Epithelial cell of prostate (primary cell): ENCODE measurements at regions not wholly inside any gene's neighbourhood (a gene's known extent, or its start where the extent isn't known, plus 50 kb on each side); places are given as distances from the start of the nearest gene placed in this dataset.
"Not testable (repeated sequence)": the region's sequence is repeated elsewhere in the genome, so short reads cannot be mapped to it uniquely, and the experiment has no call there.

Source experiments
- DNase-seq: peaks from one replicate; pipeline ENCODE4 v3.0.0-alpha.2; 2011; ENCODE audit warnings: low read depth, low spot score
- H3K27ac ChIP-seq: fragments of 450-650 bp; 2 replicates; pipeline ENCODE4 v1.5.1; 2017; ENCODE audit warnings: mild to moderate bottlenecking

- DNase-seq, H3K27ac ChIP-seq: not testable (repeated sequence)
These were observed 256.1 kb downstream of the ZNF608 start for GRCh38 chr5:124490315-124490714.

DNA sequence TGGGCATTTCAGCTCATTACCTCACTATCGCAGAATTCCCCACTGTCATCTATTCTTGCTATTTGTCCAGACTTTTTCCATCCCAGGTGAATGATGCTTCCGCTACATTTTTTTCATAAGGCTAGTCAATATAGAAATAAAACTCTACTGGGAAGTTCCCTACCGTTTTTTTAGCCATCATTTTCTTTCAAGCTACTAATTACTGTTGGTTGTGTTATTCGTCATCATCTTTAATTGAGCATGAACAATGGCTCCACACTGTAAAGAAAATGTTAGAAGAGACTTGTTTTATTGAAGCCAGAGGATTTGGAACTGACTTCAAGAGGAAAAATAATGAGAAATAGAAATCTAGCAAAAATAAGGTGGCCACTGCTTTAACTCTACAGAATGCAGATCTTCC lies 265.0 kb downstream of the ZNF608 start:
- no peak for DNase-seq
- no peak overlapping the region for H3K27ac ChIP-seq

GRCh38 chr5:124480964-124481363 lies 265.5 kb downstream of the ZNF608 start:
- H3K27ac ChIP-seq: no peak overlapping the region
- DNase-seq: no peak

DNA sequence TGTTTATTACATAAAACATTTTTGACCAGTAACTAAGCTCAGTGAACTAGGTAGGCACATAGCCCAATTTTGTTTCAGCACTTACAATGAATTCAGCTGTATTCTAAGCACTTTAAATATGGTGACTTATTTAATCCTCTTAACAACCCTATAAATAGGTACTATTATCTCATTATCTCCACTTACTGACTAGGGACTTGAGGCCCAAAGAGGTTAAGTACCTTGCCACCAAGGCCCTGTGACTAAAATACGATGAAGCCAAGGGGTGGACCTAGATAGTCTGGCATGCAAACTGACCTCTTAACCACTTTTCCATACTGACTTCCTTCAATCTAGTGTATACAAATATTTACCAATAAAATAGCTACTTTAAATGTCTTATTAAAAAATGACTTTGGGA lies 266.4 kb downstream of the ZNF608 start:
- no peak overlapping the region for H3K27ac ChIP-seq
- DNase-seq: no peak

- H3K27ac ChIP-seq: no peak overlapping the region
- no peak for DNase-seq
These were observed 268.2 kb downstream of the ZNF608 start for GRCh38 chr5:124478264-124478663.

DNA sequence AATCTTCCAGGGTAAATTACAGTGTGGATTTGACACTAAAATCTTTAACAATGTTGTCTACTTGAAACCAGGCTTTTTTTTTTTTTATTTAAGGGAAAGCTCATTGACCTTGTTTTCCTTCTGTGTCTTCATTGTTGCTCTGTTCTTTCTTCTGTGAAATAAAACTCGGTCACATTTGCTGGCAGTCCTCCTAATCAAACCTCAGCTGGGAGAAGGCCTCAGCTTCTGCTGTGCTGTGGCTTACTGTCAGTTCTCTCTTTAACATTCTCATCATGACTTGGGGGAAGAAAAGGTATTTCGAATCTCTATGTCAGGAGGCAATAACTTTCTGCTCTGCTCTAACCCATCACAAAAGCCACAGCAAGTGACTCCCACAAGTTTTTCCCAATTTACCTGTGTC lies 268.9 kb downstream of the ZNF608 start:
- no peak for DNase-seq
- H3K27ac ChIP-seq: no peak overlapping the region

DNA sequence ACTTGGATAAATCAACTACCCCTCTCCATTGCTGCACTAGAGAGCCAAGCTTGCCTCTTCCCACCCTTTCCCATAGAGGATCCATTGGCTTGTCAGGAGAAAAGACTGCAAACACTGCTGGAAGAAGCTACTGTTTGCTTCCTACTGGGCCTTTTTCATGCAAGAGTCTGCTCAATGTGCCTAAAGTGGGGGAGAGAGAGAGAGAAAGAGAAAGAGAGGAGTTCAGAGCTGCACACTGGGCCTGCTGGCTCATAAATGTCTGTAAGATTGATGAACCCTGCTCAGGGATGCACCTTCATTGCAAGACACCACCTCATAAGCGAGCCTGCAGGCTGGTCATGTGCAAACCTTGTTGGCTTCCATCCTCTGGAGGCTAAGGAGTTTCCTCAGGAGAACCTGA lies 269.4 kb downstream of the ZNF608 start:
- H3K27ac ChIP-seq: no peak overlapping the region
- DNase-seq: no peak

DNA sequence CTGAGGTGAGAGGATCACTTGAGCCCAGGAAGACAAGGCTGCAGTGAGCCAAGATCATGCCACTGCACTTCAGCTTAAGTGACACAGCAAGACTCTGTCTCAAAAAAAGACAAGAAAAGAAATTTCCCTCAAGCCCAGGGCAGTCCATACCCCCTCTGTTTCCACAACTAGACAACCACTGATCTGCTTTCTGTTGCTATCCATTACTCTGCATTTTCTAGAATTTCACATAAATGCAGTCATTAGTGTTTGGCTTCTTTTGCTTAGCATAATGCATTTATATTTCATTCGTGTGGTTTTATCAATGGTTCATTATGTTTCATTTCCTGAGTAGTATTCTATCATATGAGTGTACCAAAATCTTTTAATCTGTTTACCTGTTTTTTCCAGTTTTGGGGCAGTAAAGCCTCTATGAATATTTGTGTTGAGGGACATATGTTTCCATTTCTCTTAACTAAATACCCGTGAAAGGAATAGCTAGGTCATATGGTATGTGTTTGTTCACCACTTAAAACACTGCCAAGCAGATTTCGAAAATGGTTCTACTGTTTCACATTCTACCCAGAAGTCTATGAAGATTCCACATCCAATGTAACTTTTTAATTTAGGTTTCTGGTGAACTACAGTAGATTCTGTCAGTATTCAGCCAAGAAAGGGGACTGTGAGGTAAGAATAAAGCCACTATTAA lies 271.8 kb downstream of the ZNF608 start:
- no peak for DNase-seq
- no peak overlapping the region for H3K27ac ChIP-seq

DNA sequence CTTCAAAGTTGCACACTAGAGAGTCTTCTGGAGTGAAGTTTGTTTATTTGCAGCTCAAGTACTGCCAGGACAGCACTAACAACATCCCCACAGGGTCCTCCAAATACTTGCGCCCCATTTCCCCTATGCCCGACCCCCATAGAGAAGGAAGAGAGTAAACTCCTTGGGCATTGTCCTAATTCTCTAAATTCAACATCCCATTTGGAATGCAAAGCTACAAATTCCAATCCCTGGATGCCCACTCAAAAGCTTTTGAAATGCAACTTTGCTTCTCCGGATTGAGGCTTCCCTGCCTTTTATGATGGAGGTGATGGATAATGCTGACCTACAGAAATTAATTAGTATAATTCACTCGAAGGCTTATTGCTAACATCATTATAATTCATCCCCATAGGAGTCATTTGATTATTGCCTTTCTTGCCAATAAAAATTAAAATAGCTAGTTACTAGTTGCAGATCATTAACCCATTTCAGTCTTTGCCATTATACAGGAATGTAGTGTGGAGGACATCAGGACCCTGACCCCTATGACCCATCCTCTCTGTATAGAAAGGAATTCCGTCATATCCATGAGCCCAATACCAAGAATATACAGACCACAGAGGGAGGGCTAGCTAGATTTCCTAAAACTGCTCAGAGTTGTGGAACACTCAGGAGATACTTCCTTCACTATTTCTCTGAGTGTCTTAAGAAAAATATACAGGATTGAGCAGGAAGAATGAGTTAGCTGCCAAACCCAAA lies 277.6 kb downstream of the ZNF608 start:
- DNase-seq: no peak
- H3K27ac ChIP-seq: no peak overlapping the region

- no peak for DNase-seq
- no peak overlapping the region for H3K27ac ChIP-seq
These were observed 278.7 kb downstream of the ZNF608 start for GRCh38 chr5:124467745-124468144.

DNA sequence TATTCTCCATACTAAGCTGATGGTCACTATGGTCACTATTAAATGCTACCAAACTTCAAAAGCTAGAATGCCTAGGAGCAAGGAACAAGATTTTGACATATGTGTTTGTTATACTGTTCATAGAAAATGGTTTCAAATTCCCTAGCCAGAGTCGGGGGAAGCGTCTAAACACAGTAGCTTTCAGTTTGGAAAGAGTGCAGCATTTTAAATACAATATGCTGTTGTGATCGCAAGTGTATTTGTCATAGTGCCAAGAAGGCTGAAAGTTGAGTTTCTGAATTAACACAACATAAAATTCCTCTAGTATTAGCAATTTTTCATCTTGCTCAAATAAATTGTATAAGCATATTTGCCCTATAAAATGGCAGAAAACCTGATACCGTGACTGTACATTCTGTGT lies 280.4 kb downstream of the ZNF608 start:
- no peak for DNase-seq
- no peak overlapping the region for H3K27ac ChIP-seq

- H3K27ac ChIP-seq: no peak overlapping the region
- DNase-seq: no peak
These were observed 282.6 kb downstream of the ZNF608 start for GRCh38 chr5:124463851-124464250.

DNA sequence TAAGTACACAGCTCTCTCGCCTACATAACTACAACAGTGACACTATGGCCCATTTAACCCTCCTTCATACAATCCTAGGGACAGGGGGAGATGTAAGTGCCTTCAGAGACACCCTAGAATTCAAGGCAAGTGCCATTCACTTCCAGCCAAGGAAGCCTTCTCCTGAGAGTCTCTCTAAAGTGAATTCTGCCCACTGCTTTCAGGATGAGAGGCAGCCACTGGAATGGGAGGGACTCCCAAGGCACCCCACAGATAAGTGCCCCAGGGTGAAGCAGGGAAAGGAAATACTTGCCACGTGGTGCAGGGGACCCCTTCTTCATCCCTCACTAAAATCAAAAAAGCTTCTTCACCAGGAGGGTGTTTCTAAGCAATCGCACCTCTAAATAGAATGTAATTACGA lies 283.7 kb downstream of the ZNF608 start:
- no peak overlapping the region for H3K27ac ChIP-seq
- no peak for DNase-seq

DNA sequence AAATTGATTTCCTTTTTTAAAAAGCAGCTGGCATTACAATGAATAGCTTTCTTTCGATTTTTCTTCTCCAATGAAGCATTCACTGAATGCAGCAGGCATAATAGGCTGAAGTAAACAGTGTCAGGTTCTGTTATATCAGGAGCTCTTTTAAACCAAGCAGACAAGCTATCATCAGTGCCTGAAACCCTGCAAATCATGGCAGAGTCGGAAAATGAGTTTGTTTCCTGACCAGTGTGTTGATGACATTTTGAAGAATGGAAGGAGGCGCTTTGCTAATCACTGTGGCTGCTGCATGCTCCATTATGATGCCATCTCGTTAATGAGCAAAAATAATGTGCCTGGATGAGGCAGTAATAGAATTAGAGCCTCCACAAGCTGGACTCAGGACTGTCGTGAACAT lies 284.5 kb downstream of the ZNF608 start:
- no peak for DNase-seq
- H3K27ac ChIP-seq: no peak overlapping the region

- H3K27ac ChIP-seq: no peak overlapping the region
These were observed 285.3 kb downstream of the ZNF608 start for GRCh38 chr5:124461157-124461556.

GRCh38 chr5:124460642-124461041 lies 285.8 kb downstream of the ZNF608 start:
- H3K27ac ChIP-seq: no peak overlapping the region
- no peak for DNase-seq

More at GRCh38 chr5:124461157-124461556, 285.3 kb downstream of the ZNF608 start:
- no peak for DNase-seq

- no peak for DNase-seq
- no peak overlapping the region for H3K27ac ChIP-seq
These were observed 286.5 kb downstream of the ZNF608 start for GRCh38 chr5:124459984-124460383.

DNA sequence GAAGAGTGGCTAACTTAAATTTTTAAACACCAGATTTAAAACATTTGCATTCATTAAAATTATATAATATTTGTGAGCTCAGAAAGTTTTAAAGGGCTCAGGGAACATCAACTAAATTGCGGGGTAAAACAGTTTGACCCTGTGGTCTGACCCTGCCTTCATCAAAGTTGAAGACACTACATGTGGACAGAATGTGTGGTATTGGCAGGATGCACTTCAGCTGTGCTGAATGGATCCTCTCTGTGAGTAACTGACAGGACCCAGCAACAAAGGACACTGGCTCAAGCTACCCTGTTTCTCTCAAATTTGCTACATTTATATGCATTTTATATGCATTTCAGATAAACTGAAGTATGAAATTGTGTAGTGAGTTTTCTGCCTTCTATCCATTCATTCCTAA lies 288.5 kb downstream of the ZNF608 start:
- H3K27ac ChIP-seq: no peak overlapping the region
- no peak for DNase-seq

GRCh38 chr5:124457101-124457500 lies 289.3 kb downstream of the ZNF608 start:
- DNase-seq: no peak
- no peak overlapping the region for H3K27ac ChIP-seq

GRCh38 chr5:124456249-124456648 lies 290.2 kb downstream of the ZNF608 start:
- H3K27ac ChIP-seq: no peak overlapping the region
- DNase-seq: no peak

DNA sequence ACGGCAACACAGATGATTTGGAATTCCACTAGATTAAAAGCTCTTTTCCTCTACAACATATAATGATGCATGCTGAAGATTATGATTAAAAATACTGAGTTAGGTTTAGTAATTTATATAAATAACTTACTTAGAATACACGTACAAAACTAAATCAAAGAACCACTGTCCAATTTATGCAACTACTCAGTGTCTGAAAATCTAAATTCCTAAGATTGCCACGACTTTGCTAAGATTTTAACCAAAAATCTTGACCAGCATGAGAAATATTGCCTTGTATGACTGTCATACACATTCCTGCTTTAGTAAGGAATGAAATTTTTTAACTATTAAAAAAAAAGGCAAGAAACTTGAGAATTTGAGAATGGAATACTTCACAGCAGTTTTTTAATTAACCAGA lies 292.4 kb downstream of the ZNF608 start:
- H3K27ac ChIP-seq: no peak overlapping the region
- DNase-seq: no peak
